ENCODE measurements at regions not wholly inside any gene's neighbourhood (a gene's known extent, or its start where the extent isn't known, plus 50 kb on each side); places are given as distances from the start of the nearest gene placed in this dataset.
"Not testable (repeated sequence)": the region's sequence is repeated elsewhere in the genome, so short reads cannot be mapped to it uniquely, and the experiment has no call there.

DNA sequence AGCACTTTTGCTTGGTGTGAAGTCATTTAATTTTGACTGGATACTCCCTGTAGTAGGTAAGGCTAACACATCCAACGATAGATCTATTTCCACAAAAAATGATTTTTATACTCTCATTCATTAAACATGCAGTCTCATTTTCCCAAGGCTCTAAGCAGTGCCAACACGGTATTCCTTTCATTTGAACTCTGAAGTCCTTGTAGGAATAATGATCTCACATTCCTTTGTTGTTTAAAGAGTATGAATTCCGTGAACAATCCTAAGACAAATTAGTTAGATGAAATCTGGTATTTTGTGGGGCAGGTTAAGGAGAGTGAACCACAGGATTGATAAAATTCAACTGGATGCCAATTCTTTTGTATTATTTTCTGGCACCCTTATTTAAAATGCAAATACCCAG, 66.6 kb downstream of the LACC1 start:
- H3K27me3 ChIP-seq, result no peaks in the 10 kb centered on the region
- DNase-seq (ENCODE audit: low read depth in 1 of 2, low spot score in 1 of 2), result no peak
- TF ChIP-seq, protein P1, sequence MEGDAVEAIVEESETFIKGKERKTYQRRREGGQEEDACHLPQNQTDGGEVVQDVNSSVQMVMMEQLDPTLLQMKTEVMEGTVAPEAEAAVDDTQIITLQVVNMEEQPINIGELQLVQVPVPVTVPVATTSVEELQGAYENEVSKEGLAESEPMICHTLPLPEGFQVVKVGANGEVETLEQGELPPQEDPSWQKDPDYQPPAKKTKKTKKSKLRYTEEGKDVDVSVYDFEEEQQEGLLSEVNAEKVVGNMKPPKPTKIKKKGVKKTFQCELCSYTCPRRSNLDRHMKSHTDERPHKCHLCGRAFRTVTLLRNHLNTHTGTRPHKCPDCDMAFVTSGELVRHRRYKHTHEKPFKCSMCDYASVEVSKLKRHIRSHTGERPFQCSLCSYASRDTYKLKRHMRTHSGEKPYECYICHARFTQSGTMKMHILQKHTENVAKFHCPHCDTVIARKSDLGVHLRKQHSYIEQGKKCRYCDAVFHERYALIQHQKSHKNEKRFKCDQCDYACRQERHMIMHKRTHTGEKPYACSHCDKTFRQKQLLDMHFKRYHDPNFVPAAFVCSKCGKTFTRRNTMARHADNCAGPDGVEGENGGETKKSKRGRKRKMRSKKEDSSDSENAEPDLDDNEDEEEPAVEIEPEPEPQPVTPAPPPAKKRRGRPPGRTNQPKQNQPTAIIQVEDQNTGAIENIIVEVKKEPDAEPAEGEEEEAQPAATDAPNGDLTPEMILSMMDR (IDR thresholded peaks at IDR 0.05; ENCODE audit: low read depth, low read length), result no peak
- peaks cover 4% of the 10 kb centered on the region for H3K9me3 ChIP-seq (ENCODE audit: low read depth)
- H3K27ac ChIP-seq, result no peak overlapping the region
- no peak overlapping the region for H3K4me3 ChIP-seq
- H3K4me1 ChIP-seq (ENCODE audit: low read depth), result no peaks in the 10 kb centered on the region
- H3K36me3 ChIP-seq, result no peaks in the 10 kb centered on the region

DNA sequence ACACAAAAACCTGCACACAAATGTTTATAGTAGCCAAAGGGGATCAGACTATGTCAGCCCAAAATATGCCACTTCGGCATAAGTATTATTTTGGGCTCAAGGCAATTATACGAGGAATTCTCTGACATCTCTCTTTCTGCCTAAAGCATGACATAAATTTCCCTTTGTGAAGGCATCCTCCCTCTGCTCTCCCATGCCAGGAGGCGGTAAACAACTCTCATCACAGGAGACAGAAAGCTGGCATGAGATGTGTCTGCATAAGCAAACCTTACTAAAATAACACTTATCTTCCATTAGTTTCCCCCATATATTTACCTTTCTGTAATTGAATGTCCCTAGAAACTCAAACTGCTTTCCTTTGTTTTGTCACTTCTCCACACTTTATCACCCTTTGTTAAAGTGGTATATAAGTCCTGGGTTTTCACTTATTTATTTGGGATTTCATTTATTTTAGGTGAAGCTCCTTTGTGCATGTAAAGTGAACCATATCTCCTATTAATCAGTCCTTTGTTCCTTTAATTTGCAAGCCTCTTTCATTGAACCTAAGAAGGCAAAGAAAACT, 68.3 kb downstream of the LACC1 start:
- Histone ChIP-seq H3K4me1 (ENCODE audit: low read depth) (no peaks in the 10 kb centered on the region), H3K27ac (no peak overlapping the region), H3K4me3 (no peak overlapping the region), H3K27me3 (no peaks in the 10 kb centered on the region), H3K36me3 (no peaks in the 10 kb centered on the region), H3K9me3 (ENCODE audit: low read depth) (peaks cover 4% of the 10 kb centered on the region)
- TF ChIP-seq, protein P1 (IDR thresholded peaks at IDR 0.05; ENCODE audit: low read depth, low read length), result no peak
- DNase-seq (ENCODE audit: low read depth in 1 of 2, low spot score in 1 of 2), result no peak

DNA sequence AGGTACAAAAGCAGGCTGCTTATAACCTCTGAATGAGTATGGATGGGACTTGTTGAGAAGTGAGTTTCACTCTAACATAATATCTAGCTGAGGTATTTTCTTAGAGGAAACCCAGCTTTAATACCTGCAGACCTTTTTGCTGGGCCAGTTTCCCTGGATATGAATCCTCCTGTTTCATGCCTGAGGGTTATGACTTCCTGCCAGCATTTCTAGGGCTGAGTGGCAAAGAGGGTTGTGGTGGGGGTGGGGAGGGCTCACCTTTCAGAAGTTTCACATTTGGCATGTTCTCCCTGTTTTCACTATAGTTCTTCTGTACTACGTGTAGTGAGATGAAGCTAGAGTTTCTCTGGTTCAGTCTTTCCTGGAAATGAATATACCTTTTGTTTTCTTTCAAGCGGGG, 73.7 kb downstream of the LACC1 start:
- no peak for DNase-seq (ENCODE audit: low read depth in 1 of 2, low spot score in 1 of 2)
- Histone ChIP-seq H3K36me3 (no peaks in the 10 kb centered on the region), H3K27ac (no peak overlapping the region), H3K4me1 (ENCODE audit: low read depth) (peaks cover 6% of the 10 kb centered on the region), H3K27me3 (no peaks in the 10 kb centered on the region), H3K9me3 (ENCODE audit: low read depth) (no peaks in the 10 kb centered on the region), H3K4me3 (no peak overlapping the region)
- TF ChIP-seq, protein P1 (IDR thresholded peaks at IDR 0.05; ENCODE audit: low read depth, low read length), result no peak

DNA sequence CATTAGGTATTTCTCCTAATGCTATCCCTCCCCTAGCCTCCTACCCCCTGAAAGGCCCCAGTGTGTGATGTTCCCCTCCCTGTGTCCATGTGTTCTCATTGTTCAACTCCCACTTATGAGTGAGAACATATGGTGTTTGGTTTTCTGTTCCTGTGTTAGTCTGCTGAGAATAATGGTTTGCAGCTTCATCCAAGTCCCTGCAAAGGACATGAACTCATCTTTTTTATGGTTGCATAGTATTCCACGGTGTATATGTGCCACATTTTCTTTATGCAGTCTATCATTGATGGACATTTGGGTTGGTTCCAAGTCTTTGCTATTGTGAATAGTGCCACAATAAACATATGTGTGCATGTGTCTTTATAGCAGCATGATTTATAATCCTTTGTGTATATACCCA, 77.3 kb downstream of the LACC1 start:
- not testable (repeated sequence) for H3K9me3 ChIP-seq (ENCODE audit: low read depth); H3K27me3 ChIP-seq; H3K36me3 ChIP-seq; H3K27ac ChIP-seq; DNase-seq (ENCODE audit: low read depth in 1 of 2, low spot score in 1 of 2); H3K4me1 ChIP-seq (ENCODE audit: low read depth); H3K4me3 ChIP-seq

DNA sequence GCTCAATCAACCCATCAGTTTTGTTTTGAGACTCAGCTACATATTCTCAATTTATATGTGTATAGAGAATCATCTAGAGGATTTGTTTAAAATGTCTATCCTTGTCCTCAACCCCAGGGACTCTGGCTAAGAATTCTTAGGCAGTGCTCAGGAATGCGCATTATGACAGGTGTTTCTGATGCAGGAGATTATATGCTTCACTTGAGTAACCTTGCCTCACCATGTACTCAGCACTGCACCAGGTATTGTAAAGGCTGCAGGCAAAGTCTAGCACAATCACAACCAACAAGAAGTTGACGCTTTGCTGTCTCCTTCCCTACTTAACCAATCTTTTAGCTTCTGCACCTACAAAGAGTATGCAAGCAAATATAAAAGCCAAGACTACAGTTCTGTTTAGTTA, 79.6 kb downstream of the LACC1 start:
- TF ChIP-seq, protein P1 (IDR thresholded peaks at IDR 0.05; ENCODE audit: low read depth, low read length), result no peak
- Histone ChIP-seq H3K36me3 (no peaks in the 10 kb centered on the region), H3K27me3 (no peaks in the 10 kb centered on the region), H3K4me1 (ENCODE audit: low read depth) (peaks cover 2% of the 10 kb centered on the region), H3K27ac (no peak overlapping the region), H3K9me3 (ENCODE audit: low read depth) (no peaks in the 10 kb centered on the region), H3K4me3 (no peak overlapping the region)
- no peak for DNase-seq (ENCODE audit: low read depth in 1 of 2, low spot score in 1 of 2)

DNA sequence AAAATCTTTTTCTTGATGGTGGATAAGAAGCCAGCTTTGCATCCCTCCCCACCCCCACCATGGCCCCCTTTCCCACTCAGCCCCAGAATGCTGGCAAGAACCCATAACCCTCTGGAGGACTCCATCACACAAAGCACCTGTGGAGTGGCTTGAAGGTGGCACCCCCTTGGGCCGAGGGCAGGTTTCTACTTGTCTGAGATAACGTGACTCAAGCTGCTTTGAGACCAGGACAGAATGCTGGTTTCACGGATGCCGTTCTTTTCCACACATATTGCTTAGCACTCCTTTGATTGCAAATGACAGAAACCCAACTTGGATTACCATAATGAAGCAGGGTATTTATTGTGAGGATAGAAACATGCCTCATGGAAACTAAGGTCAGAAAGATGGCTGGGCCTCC, 82.2 kb downstream of the LACC1 start:
- no peak for DNase-seq (ENCODE audit: low read depth in 1 of 2, low spot score in 1 of 2)
- Histone ChIP-seq H3K27ac (no peak overlapping the region), H3K4me1 (ENCODE audit: low read depth) (peaks cover 8% of the 10 kb centered on the region), H3K27me3 (no peaks in the 10 kb centered on the region), H3K9me3 (ENCODE audit: low read depth) (no peaks in the 10 kb centered on the region), H3K4me3 (no peak overlapping the region), H3K36me3 (no peaks in the 10 kb centered on the region)
- TF ChIP-seq, protein P1 (IDR thresholded peaks at IDR 0.05; ENCODE audit: low read depth, low read length), result no peak
